HG02981 (cell line): ENCODE measurements at regions not wholly inside any gene's neighbourhood (a gene's known extent, or its start where the extent isn't known, plus 50 kb on each side); places are given as distances from the start of the nearest gene placed in this dataset.

Experiments used
- ATAC-seq: cut with Tn5 transposase; IDR thresholded peaks from one replicate; pipeline ENCODE4 v1.9.1; 2021; ENCODE audit warnings: mild to moderate bottlenecking, moderate library complexity; ENCODE audit not compliant: unreplicated experiment

GRCh38 chrX:39975101-39975925 lies 122.4 kb downstream of the BCOR start:
- no peak for ATAC-seq

GRCh38 chrX:39981946-39982345 lies 115.8 kb downstream of the BCOR start:
- ATAC-seq: no peak

- no peak for ATAC-seq
Measured at GRCh38 chrX:39982948-39983347, 114.8 kb downstream of the BCOR start.

- no peak for ATAC-seq
Measured at GRCh38 chrX:39983715-39984114, 114.0 kb downstream of the BCOR start.

GRCh38 chrX:39984191-39984956 lies 113.4 kb downstream of the BCOR start:
- ATAC-seq: no peak

GRCh38 chrX:39985071-39985470 lies 112.7 kb downstream of the BCOR start:
- ATAC-seq: no peak

GRCh38 chrX:39985551-39985950 lies 112.2 kb downstream of the BCOR start:
- no peak for ATAC-seq

GRCh38 chrX:39988496-39988895 lies 109.3 kb downstream of the BCOR start:
- ATAC-seq: no peak

- ATAC-seq: no peak
Measured at GRCh38 chrX:39990388-39990787, 107.4 kb downstream of the BCOR start.

- ATAC-seq: no peak
Measured at GRCh38 chrX:39992300-39992699, 105.5 kb downstream of the BCOR start.

GRCh38 chrX:39995457-39995856 lies 102.3 kb downstream of the BCOR start:
- no peak for ATAC-seq

- no peak for ATAC-seq
Measured at GRCh38 chrX:39996536-39996935, 101.2 kb downstream of the BCOR start.

GRCh38 chrX:39998636-39999406 lies 98.9 kb downstream of the BCOR start:
- ATAC-seq: no peak
